Activated T-helper 1 cell treated with anti-CD3 and anti-CD28 coated beads, Interleukin-12 subunit alpha, Interleukin-12 subunit beta, Interleukin-2, Interleukin-4 antibody, amounts not matched to agents 30 ng/mL and 10 ng/mL and 1 ng/mL, durations not matched to agents 14 hours and 24 hours and 36 hours (primary cell): ENCODE measurements at regions not wholly inside any gene's neighbourhood (a gene's known extent, or its start where the extent isn't known, plus 50 kb on each side); places are given as distances from the start of the nearest gene placed in this dataset.
"Not testable (repeated sequence)": the region's sequence is repeated elsewhere in the genome, so short reads cannot be mapped to it uniquely, and the experiment has no call there.

Experiments used
- DNase-seq: peaks from one replicate; pipeline ENCODE4 v3.0.0; 2021; ENCODE audit warnings: low spot score
- H3K27ac Mint-ChIP-seq: one replicate; pipeline ENCODE4 v1.8.0; 2021; ENCODE audit warnings: mild to moderate bottlenecking, mixed read lengths
- H3K27me3 Mint-ChIP-seq: one replicate; pipeline ENCODE4 v1.8.0; 2022; ENCODE audit warnings: mild to moderate bottlenecking, moderate library complexity, mixed read lengths; ENCODE audit not compliant: insufficient read depth
- H3K36me3 Mint-ChIP-seq: one replicate; pipeline ENCODE4 v1.8.0; 2021; ENCODE audit warnings: low read depth, mixed read lengths
- H3K4me1 Mint-ChIP-seq: one replicate; pipeline ENCODE4 v1.8.0; 2021; ENCODE audit warnings: low read depth, mixed read lengths
- H3K4me3 Mint-ChIP-seq: one replicate; pipeline ENCODE4 v1.8.0; 2021; ENCODE audit warnings: mild to moderate bottlenecking, moderate library complexity, mixed read lengths
- H3K9me3 Mint-ChIP-seq: one replicate; pipeline ENCODE4 v1.8.0; 2021; ENCODE audit warnings: mixed read lengths
- intact Hi-C: fragments of 100-400 bp; cut with micrococcal nuclease; formaldehyde crosslinking; loops from one replicate; pipeline ENCODE4 v1.15.1; 2024

GRCh38 chr3:163327086-163327485 lies 1751.2 kb downstream of the SI start:
- no peaks in the 10 kb centered on the region for H3K36me3 Mint-ChIP-seq
- H3K27ac Mint-ChIP-seq, result no peak overlapping the region
- intact Hi-C loops, result no loop called here
- H3K4me3 Mint-ChIP-seq, result no peak overlapping the region
- no peaks in the 10 kb centered on the region for H3K27me3 Mint-ChIP-seq
- no peaks in the 10 kb centered on the region for H3K4me1 Mint-ChIP-seq
- H3K9me3 Mint-ChIP-seq, result peaks cover 8% of the 10 kb centered on the region
- no peak for DNase-seq

GRCh38 chr3:163315786-163316185 lies 1762.5 kb downstream of the SI start:
- H3K9me3 Mint-ChIP-seq, result peaks cover 11% of the 10 kb centered on the region
- H3K27me3 Mint-ChIP-seq, result no peaks in the 10 kb centered on the region
- H3K36me3 Mint-ChIP-seq, result no peaks in the 10 kb centered on the region
- no peak overlapping the region for H3K4me3 Mint-ChIP-seq
- no peak overlapping the region for H3K27ac Mint-ChIP-seq
- H3K4me1 Mint-ChIP-seq, result no peaks in the 10 kb centered on the region
- intact Hi-C loops, result no loop called here
- DNase-seq, result no peak

- no peak for DNase-seq
- no peak overlapping the region for H3K27ac Mint-ChIP-seq
- peaks cover 35% of the 10 kb centered on the region for H3K9me3 Mint-ChIP-seq
- H3K4me3 Mint-ChIP-seq, result no peak overlapping the region
- no peaks in the 10 kb centered on the region for H3K36me3 Mint-ChIP-seq
- intact Hi-C loops, result no loop called here
- no peaks in the 10 kb centered on the region for H3K27me3 Mint-ChIP-seq
- no peaks in the 10 kb centered on the region for H3K4me1 Mint-ChIP-seq
Measured at GRCh38 chr3:163306405-163306804, 1771.9 kb downstream of the SI start.

GRCh38 chr3:163273694-163274093 lies 1777.1 kb downstream of the OTOL1 start:
- DNase-seq, result no peak
- intact Hi-C loops, result no loop called here
- Mint-ChIP-seq H3K4me1 (no peaks in the 10 kb centered on the region), H3K27ac (no peak overlapping the region), H3K36me3 (no peaks in the 10 kb centered on the region), H3K4me3 (no peak overlapping the region), H3K9me3 (no peaks in the 10 kb centered on the region), H3K27me3 (no peaks in the 10 kb centered on the region)

- H3K9me3 Mint-ChIP-seq, result peaks cover 14% of the 10 kb centered on the region
- no peak overlapping the region for H3K27ac Mint-ChIP-seq
- H3K4me1 Mint-ChIP-seq, result no peaks in the 10 kb centered on the region
- H3K36me3 Mint-ChIP-seq, result no peaks in the 10 kb centered on the region
- intact Hi-C loops, result no loop called here
- no peaks in the 10 kb centered on the region for H3K27me3 Mint-ChIP-seq
- no peak for DNase-seq
- H3K4me3 Mint-ChIP-seq, result no peak overlapping the region
Measured at GRCh38 chr3:163266731-163267130, 1770.1 kb downstream of the OTOL1 start.

- Mint-ChIP-seq H3K27me3 (no peaks in the 10 kb centered on the region), H3K4me1 (no peaks in the 10 kb centered on the region), H3K9me3 (peaks cover 6% of the 10 kb centered on the region), H3K36me3 (no peaks in the 10 kb centered on the region), H3K27ac (no peak overlapping the region), H3K4me3 (no peak overlapping the region)
- no peak for DNase-seq
- intact Hi-C loops, result no loop called here
Measured at GRCh38 chr3:163261618-163262017, 1765.0 kb downstream of the OTOL1 start.

GRCh38 chr3:163261056-163261455 lies 1764.4 kb downstream of the OTOL1 start:
- Mint-ChIP-seq H3K4me3 (no peak overlapping the region), H3K27me3 (no peaks in the 10 kb centered on the region), H3K9me3 (peaks cover 6% of the 10 kb centered on the region), H3K4me1 (no peaks in the 10 kb centered on the region), H3K27ac (no peak overlapping the region), H3K36me3 (no peaks in the 10 kb centered on the region)
- intact Hi-C loops, result no loop called here
- DNase-seq, result no peak

- DNase-seq, result no peak
Measured at GRCh38 chr3:163218336-163218735, 1721.7 kb downstream of the OTOL1 start.

GRCh38 chr3:163213838-163214237 lies 1717.2 kb downstream of the OTOL1 start:
- Mint-ChIP-seq H3K27ac (no peak overlapping the region), H3K9me3 (peaks cover 11% of the 10 kb centered on the region), H3K36me3 (no peaks in the 10 kb centered on the region), H3K4me3 (no peak overlapping the region), H3K27me3 (no peaks in the 10 kb centered on the region), H3K4me1 (no peaks in the 10 kb centered on the region)
- DNase-seq, result no peak
- intact Hi-C loops, result no loop called here

More at GRCh38 chr3:163218336-163218735, 1721.7 kb downstream of the OTOL1 start:
- Mint-ChIP-seq H3K4me1 (no peaks in the 10 kb centered on the region), H3K9me3 (peaks cover 11% of the 10 kb centered on the region), H3K27me3 (no peaks in the 10 kb centered on the region), H3K36me3 (no peaks in the 10 kb centered on the region), H3K4me3 (no peak overlapping the region), H3K27ac (no peak overlapping the region)
- intact Hi-C loops, result no loop called here

- DNase-seq, result no peak
- no peak overlapping the region for H3K27ac Mint-ChIP-seq
- no peak overlapping the region for H3K4me3 Mint-ChIP-seq
- H3K36me3 Mint-ChIP-seq, result no peaks in the 10 kb centered on the region
- H3K27me3 Mint-ChIP-seq, result no peaks in the 10 kb centered on the region
- peaks cover 6% of the 10 kb centered on the region for H3K9me3 Mint-ChIP-seq
- intact Hi-C loops, result no loop called here
- no peaks in the 10 kb centered on the region for H3K4me1 Mint-ChIP-seq
Measured at GRCh38 chr3:163196815-163197374, 1700.3 kb downstream of the OTOL1 start.

GRCh38 chr3:163196245-163196644 lies 1699.6 kb downstream of the OTOL1 start:
- Mint-ChIP-seq H3K27ac (no peak overlapping the region), H3K4me3 (no peak overlapping the region), H3K27me3 (no peaks in the 10 kb centered on the region), H3K4me1 (no peaks in the 10 kb centered on the region), H3K36me3 (no peaks in the 10 kb centered on the region), H3K9me3 (peaks cover 6% of the 10 kb centered on the region)
- no peak for DNase-seq
- intact Hi-C loops, result no loop called here

- DNase-seq, result no peak
- H3K36me3 Mint-ChIP-seq, result no peaks in the 10 kb centered on the region
- no peak overlapping the region for H3K4me3 Mint-ChIP-seq
- no peaks in the 10 kb centered on the region for H3K27me3 Mint-ChIP-seq
- intact Hi-C loops, result no loop called here
- peaks cover 15% of the 10 kb centered on the region for H3K9me3 Mint-ChIP-seq
- H3K27ac Mint-ChIP-seq, result no peak overlapping the region
- no peaks in the 10 kb centered on the region for H3K4me1 Mint-ChIP-seq
Measured at GRCh38 chr3:163185721-163186350, 1689.2 kb downstream of the OTOL1 start.

GRCh38 chr3:163175970-163176369 lies 1679.4 kb downstream of the OTOL1 start:
- Mint-ChIP-seq H3K27me3 (no peaks in the 10 kb centered on the region), H3K4me3 (no peak overlapping the region), H3K9me3 (peaks cover 9% of the 10 kb centered on the region), H3K36me3 (no peaks in the 10 kb centered on the region), H3K4me1 (no peaks in the 10 kb centered on the region), H3K27ac (no peak overlapping the region)
- no peak for DNase-seq
- intact Hi-C loops, result no loop called here

GRCh38 chr3:163172513-163172912 lies 1675.9 kb downstream of the OTOL1 start:
- H3K27me3 Mint-ChIP-seq, H3K4me3 Mint-ChIP-seq, H3K4me1 Mint-ChIP-seq, H3K36me3 Mint-ChIP-seq, intact Hi-C loops, DNase-seq, H3K9me3 Mint-ChIP-seq, H3K27ac Mint-ChIP-seq: not testable (repeated sequence)
